Memory B cell (primary cell): ENCODE measurements at regions not wholly inside any gene's neighbourhood (a gene's known extent, or its start where the extent isn't known, plus 50 kb on each side); places are given as distances from the start of the nearest gene placed in this dataset.

Experiments used
- ATAC-seq: fragments of 150-1000 bp; cut with Tn5 transposase; 2 replicates; pipeline ENCODE4 v1.10.0; 2021; ENCODE audit warnings: low read depth, mild to moderate bottlenecking, moderate library complexity
- DNase-seq, 2 donors: peaks; one replicate each; pipeline ENCODE4 v3.0.0; 2022; ENCODE audit warnings: low spot score in 2 of 2
- H3K27ac Mint-ChIP-seq: one replicate; pipeline ENCODE4 v1.8.0; 2022; ENCODE audit warnings: mild to moderate bottlenecking, moderate library complexity, mixed read lengths
- H3K27me3 Mint-ChIP-seq: one replicate; pipeline ENCODE4 v1.8.0; 2022; ENCODE audit warnings: mixed read lengths
- H3K36me3 Mint-ChIP-seq: one replicate; pipeline ENCODE4 v1.8.0; 2022; ENCODE audit warnings: mild to moderate bottlenecking, mixed read lengths
- H3K4me1 Mint-ChIP-seq: one replicate; pipeline ENCODE4 v1.8.0; 2022; ENCODE audit warnings: mixed read lengths
- H3K4me3 Mint-ChIP-seq: one replicate; pipeline ENCODE4 v1.8.0; 2022; ENCODE audit warnings: mild to moderate bottlenecking, moderate library complexity, mixed read lengths
- H3K9me3 Mint-ChIP-seq: one replicate; pipeline ENCODE4 v1.8.0; 2022; ENCODE audit warnings: mixed read lengths

- Mint-ChIP-seq H3K27ac (no peak overlapping the region), H3K36me3 (peaks cover 3% of the 10 kb centered on the region), H3K4me3 (no peak overlapping the region), H3K9me3 (peaks cover 2% of the 10 kb centered on the region), H3K27me3 (peaks cover 4% of the 10 kb centered on the region), H3K4me1 (peaks cover 9% of the 10 kb centered on the region)
- DNase-seq (no peak), ATAC-seq (no peak)
These were observed 152.6 kb upstream of the C1orf174 start for GRCh38 chr1:4052657-4053056.

- H3K9me3 Mint-ChIP-seq: peaks cover 2% of the 10 kb centered on the region
- H3K4me3 Mint-ChIP-seq: no peak overlapping the region
- H3K36me3 Mint-ChIP-seq: peaks cover 3% of the 10 kb centered on the region
- H3K27me3 Mint-ChIP-seq: peaks cover 4% of the 10 kb centered on the region
- no peak for DNase-seq
- H3K27ac Mint-ChIP-seq: no peak overlapping the region
- peaks cover 5% of the 10 kb centered on the region for H3K4me1 Mint-ChIP-seq
- no peak for ATAC-seq
These were observed 153.2 kb upstream of the C1orf174 start for GRCh38 chr1:4053160-4053748.

GRCh38 chr1:4053774-4054173 is 153.7 kb upstream of the C1orf174 start:
- peaks cover 4% of the 10 kb centered on the region for H3K27me3 Mint-ChIP-seq
- no peak for DNase-seq
- H3K4me1 Mint-ChIP-seq: peaks cover 5% of the 10 kb centered on the region
- H3K4me3 Mint-ChIP-seq: no peak overlapping the region
- no peak overlapping the region for H3K27ac Mint-ChIP-seq
- H3K9me3 Mint-ChIP-seq: peaks cover 2% of the 10 kb centered on the region
- H3K36me3 Mint-ChIP-seq: peaks cover 3% of the 10 kb centered on the region
- ATAC-seq: no peak

- no peaks in the 10 kb centered on the region for H3K27me3 Mint-ChIP-seq
- no peaks in the 10 kb centered on the region for H3K4me1 Mint-ChIP-seq
- no peaks in the 10 kb centered on the region for H3K9me3 Mint-ChIP-seq
- H3K4me3 Mint-ChIP-seq: no peak overlapping the region
- H3K27ac Mint-ChIP-seq: no peak overlapping the region
- ATAC-seq (no peak), DNase-seq (no peak)
- no peaks in the 10 kb centered on the region for H3K36me3 Mint-ChIP-seq
These were observed 155.4 kb upstream of the C1orf174 start for GRCh38 chr1:4055294-4055967.

DNA sequence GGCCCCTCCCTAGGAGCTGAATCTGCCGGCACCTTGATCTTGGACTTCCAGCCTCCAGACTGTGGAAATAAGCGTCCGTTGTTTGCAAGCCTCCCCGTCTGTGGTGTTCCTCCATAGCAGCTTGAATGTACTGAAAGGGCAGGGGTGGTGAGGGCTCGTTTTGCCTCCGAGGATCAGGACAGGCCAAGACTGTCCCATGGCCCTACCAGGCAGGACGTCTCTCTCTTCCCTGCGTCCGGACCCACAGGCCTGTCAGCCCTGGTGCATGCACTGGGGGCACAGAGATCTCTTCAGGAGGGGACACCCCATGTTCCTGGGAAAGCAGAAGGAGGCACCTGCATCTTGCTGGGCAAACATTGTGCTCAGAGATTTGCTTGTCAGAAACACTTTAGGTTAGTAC is 156.3 kb upstream of the C1orf174 start:
- Mint-ChIP-seq H3K4me3 (no peak overlapping the region), H3K36me3 (no peaks in the 10 kb centered on the region), H3K27ac (no peak overlapping the region), H3K27me3 (no peaks in the 10 kb centered on the region), H3K9me3 (no peaks in the 10 kb centered on the region), H3K4me1 (no peaks in the 10 kb centered on the region)
- DNase-seq: no peak
- ATAC-seq: no peak

- Mint-ChIP-seq H3K9me3 (no peaks in the 10 kb centered on the region), H3K27ac (no peak overlapping the region), H3K4me3 (no peak overlapping the region), H3K4me1 (no peaks in the 10 kb centered on the region), H3K36me3 (no peaks in the 10 kb centered on the region), H3K27me3 (no peaks in the 10 kb centered on the region)
- ATAC-seq: no peak
- no peak for DNase-seq
These were observed 156.9 kb upstream of the C1orf174 start for GRCh38 chr1:4056989-4057388.

DNA sequence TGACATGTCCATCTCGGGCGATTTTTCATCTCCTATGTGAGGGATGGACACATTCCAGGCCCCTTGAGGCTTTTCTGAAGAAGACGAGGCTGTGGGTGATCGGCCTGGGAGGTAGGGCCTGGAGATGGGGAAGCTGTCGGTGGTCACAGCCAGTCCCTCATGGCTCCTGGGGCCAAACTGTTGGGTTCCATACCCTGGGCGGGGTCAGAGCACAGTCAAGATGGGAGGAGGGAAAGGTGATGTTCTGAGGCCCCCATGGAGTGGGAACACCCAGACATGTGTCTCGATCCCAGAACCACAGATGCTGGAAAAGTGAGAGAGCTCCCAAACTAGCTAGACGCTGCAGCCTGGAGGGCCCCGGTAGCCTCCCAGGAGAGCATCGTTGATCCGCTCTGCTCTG is 157.5 kb upstream of the C1orf174 start:
- Mint-ChIP-seq H3K27me3 (no peaks in the 10 kb centered on the region), H3K36me3 (no peaks in the 10 kb centered on the region), H3K27ac (no peak overlapping the region), H3K4me1 (no peaks in the 10 kb centered on the region), H3K4me3 (no peak overlapping the region), H3K9me3 (no peaks in the 10 kb centered on the region)
- DNase-seq (no peak), ATAC-seq (no peak)

DNA sequence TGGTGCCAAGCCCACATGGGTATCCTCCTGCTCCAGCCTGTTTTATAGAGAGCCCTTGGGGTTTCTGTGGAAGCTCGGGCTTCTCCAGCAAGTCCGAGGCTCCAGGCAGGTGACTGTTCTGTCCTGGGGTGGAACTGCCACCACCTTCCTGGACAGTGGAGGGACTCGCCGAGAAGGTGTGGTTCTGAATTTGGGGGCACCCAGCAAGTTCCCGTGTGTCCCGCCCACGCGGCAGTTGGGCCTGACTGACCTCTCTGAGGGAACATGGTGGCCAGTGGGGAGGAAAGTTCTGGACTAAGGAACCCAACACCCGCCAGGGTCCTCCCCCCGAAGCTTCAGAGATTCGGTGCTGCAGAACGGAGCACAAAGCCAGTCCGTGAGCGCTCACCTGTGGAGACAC is 158.1 kb upstream of the C1orf174 start:
- H3K4me1 Mint-ChIP-seq: no peaks in the 10 kb centered on the region
- ATAC-seq: no peak
- no peaks in the 10 kb centered on the region for H3K36me3 Mint-ChIP-seq
- no peak for DNase-seq
- no peaks in the 10 kb centered on the region for H3K9me3 Mint-ChIP-seq
- H3K27ac Mint-ChIP-seq: no peak overlapping the region
- H3K27me3 Mint-ChIP-seq: no peaks in the 10 kb centered on the region
- no peak overlapping the region for H3K4me3 Mint-ChIP-seq

GRCh38 chr1:4058706-4059105 is 158.6 kb upstream of the C1orf174 start:
- Mint-ChIP-seq H3K4me1 (no peaks in the 10 kb centered on the region), H3K4me3 (no peak overlapping the region), H3K9me3 (no peaks in the 10 kb centered on the region), H3K36me3 (no peaks in the 10 kb centered on the region), H3K27ac (no peak overlapping the region), H3K27me3 (no peaks in the 10 kb centered on the region)
- DNase-seq (no peak), ATAC-seq (no peak)

GRCh38 chr1:4059270-4059669 is 159.2 kb upstream of the C1orf174 start:
- Mint-ChIP-seq H3K4me3 (no peak overlapping the region), H3K4me1 (no peaks in the 10 kb centered on the region), H3K9me3 (no peaks in the 10 kb centered on the region), H3K27me3 (no peaks in the 10 kb centered on the region), H3K27ac (no peak overlapping the region), H3K36me3 (no peaks in the 10 kb centered on the region)
- DNase-seq (no peak), ATAC-seq (no peak)

DNA sequence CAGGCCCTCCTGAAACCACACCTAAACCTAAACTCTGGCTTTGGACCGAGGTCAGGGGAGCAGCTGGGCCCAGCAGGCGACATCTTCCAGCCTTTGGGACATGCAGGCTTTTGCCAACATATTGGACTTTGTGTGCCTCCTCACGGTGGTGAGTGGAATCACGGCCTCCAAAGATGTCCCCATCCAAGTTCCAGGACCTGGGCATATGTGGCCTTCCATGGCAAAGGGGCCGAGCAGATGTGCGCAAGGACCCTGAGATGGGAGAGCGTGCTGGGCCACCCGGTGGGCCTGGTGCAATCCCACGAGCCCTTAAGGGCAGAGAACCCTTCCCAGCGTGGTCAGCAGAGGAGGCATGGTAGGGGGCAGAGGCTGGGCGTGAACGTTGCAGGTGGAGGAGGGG is 160.8 kb upstream of the C1orf174 start:
- Mint-ChIP-seq H3K4me3 (no peak overlapping the region), H3K27ac (no peak overlapping the region), H3K9me3 (no peaks in the 10 kb centered on the region), H3K27me3 (no peaks in the 10 kb centered on the region), H3K4me1 (no peaks in the 10 kb centered on the region), H3K36me3 (no peaks in the 10 kb centered on the region)
- DNase-seq (no peak), ATAC-seq (no peak)

- ATAC-seq: no peak
- no peaks in the 10 kb centered on the region for H3K4me1 Mint-ChIP-seq
- DNase-seq: no peak
- H3K4me3 Mint-ChIP-seq: no peak overlapping the region
- no peaks in the 10 kb centered on the region for H3K9me3 Mint-ChIP-seq
- H3K36me3 Mint-ChIP-seq: no peaks in the 10 kb centered on the region
- no peak overlapping the region for H3K27ac Mint-ChIP-seq
- no peaks in the 10 kb centered on the region for H3K27me3 Mint-ChIP-seq
These were observed 161.5 kb upstream of the C1orf174 start for GRCh38 chr1:4061521-4062031.

- no peaks in the 10 kb centered on the region for H3K36me3 Mint-ChIP-seq
- no peak overlapping the region for H3K4me3 Mint-ChIP-seq
- ATAC-seq: no peak
- H3K9me3 Mint-ChIP-seq: no peaks in the 10 kb centered on the region
- no peaks in the 10 kb centered on the region for H3K4me1 Mint-ChIP-seq
- no peak for DNase-seq
- H3K27me3 Mint-ChIP-seq: no peaks in the 10 kb centered on the region
- no peak overlapping the region for H3K27ac Mint-ChIP-seq
These were observed 162.0 kb upstream of the C1orf174 start for GRCh38 chr1:4062041-4062440.

DNA sequence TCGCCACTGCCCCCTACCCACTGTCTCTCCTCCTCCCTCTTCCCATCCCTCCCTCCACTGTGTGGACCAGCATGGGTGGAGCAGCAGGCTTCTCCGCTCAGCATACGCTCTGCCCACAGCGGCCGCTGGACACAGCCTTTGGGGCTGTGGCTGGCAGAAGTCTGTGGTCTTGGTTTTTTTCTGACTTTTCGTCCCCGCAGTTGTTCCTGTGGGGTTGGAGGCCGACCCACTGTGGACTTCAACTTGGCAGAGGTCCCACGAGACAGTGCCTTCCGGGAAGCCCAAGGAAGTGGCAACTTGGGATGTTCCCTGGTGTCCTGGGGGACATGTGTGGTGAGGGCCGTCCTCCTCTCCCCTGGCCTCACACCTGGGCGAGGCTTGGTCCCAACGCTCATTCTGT is 162.5 kb upstream of the C1orf174 start:
- Mint-ChIP-seq H3K4me1 (no peaks in the 10 kb centered on the region), H3K36me3 (no peaks in the 10 kb centered on the region), H3K27me3 (no peaks in the 10 kb centered on the region), H3K4me3 (no peak overlapping the region), H3K27ac (no peak overlapping the region), H3K9me3 (no peaks in the 10 kb centered on the region)
- ATAC-seq (no peak), DNase-seq (no peak)

DNA sequence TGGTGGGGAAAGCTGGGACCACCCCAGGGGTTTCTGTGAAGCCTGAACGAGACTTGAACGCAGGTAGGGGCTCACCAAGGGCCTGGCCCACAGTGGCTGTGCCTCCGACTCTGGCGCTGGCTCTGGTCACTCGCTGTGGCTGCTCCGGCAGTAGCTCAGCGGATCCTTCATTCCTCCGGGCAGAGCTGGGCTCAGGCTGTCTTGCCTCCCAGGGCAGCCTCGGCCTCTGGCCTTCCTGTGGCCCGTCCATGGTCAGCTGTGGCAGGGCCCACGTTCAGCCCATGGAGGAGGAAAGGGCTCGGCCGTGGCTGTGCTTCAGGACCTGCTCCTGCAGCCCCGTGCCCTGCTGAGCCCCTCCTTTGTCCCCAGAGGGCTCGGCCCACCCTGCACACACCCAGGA is 162.9 kb upstream of the C1orf174 start:
- Mint-ChIP-seq H3K27ac (no peak overlapping the region), H3K36me3 (no peaks in the 10 kb centered on the region)

More for the DNA sequence above, 162.9 kb upstream of the C1orf174 start:
- no peak for ATAC-seq
- H3K4me3 Mint-ChIP-seq: no peak overlapping the region
- H3K4me1 Mint-ChIP-seq: no peaks in the 10 kb centered on the region
- H3K27me3 Mint-ChIP-seq: no peaks in the 10 kb centered on the region
- no peaks in the 10 kb centered on the region for H3K9me3 Mint-ChIP-seq
- DNase-seq: no peak
